ENCODE measurements at regions not wholly inside any gene's neighbourhood (a gene's known extent, or its start where the extent isn't known, plus 50 kb on each side); places are given as distances from the start of the nearest gene placed in this dataset.

GRCh38 chr12:58089588-58089987 is 148.2 kb downstream of the ATP23 start:
- peaks cover 14% of the 10 kb centered on the region for H3K27me3 Mint-ChIP-seq (ENCODE audit: unreplicated experiment)

DNA sequence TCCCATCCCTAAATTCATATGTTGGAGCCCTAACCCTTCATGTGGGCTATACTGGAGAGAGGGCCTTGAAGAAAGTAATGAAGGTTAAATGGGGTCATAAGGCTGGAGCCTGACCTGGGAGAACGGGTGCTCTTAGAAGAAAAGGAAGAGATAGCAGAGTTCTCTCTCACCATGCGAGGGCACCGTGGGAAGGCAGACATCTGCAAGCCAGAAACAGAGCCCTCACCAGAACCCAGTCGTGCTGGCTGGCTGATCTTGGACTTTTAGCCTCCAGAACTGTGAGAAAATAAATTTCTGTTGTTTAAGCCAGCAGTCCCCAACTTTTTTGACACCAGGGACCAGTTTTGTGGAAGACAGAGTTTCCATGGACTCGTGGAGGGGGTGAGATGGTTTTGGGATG is 149.3 kb downstream of the ATP23 start:
- Mint-ChIP-seq H3K9me3 (ENCODE audit: unreplicated experiment) (peaks cover 3% of the 10 kb centered on the region), H3K4me1 (ENCODE audit: unreplicated experiment) (no peaks in the 10 kb centered on the region), H3K27me3 (ENCODE audit: unreplicated experiment) (peaks cover 14% of the 10 kb centered on the region), H3K4me3 (ENCODE audit: unreplicated experiment) (no peak overlapping the region), H3K36me3 (ENCODE audit: unreplicated experiment) (no peaks in the 10 kb centered on the region), H3K27ac (ENCODE audit: unreplicated experiment) (no peak overlapping the region)
- TF ChIP-seq, protein P1, sequence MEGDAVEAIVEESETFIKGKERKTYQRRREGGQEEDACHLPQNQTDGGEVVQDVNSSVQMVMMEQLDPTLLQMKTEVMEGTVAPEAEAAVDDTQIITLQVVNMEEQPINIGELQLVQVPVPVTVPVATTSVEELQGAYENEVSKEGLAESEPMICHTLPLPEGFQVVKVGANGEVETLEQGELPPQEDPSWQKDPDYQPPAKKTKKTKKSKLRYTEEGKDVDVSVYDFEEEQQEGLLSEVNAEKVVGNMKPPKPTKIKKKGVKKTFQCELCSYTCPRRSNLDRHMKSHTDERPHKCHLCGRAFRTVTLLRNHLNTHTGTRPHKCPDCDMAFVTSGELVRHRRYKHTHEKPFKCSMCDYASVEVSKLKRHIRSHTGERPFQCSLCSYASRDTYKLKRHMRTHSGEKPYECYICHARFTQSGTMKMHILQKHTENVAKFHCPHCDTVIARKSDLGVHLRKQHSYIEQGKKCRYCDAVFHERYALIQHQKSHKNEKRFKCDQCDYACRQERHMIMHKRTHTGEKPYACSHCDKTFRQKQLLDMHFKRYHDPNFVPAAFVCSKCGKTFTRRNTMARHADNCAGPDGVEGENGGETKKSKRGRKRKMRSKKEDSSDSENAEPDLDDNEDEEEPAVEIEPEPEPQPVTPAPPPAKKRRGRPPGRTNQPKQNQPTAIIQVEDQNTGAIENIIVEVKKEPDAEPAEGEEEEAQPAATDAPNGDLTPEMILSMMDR (IDR thresholded peaks at IDR 0.05): no peak
- DNase-seq (ENCODE audit: extremely low spot score, unreplicated experiment): no peak

More at GRCh38 chr12:58089588-58089987, 148.2 kb downstream of the ATP23 start:
- Mint-ChIP-seq H3K36me3 (ENCODE audit: unreplicated experiment) (no peaks in the 10 kb centered on the region), H3K27ac (ENCODE audit: unreplicated experiment) (no peak overlapping the region), H3K4me3 (ENCODE audit: unreplicated experiment) (no peak overlapping the region), H3K4me1 (ENCODE audit: unreplicated experiment) (no peaks in the 10 kb centered on the region), H3K9me3 (ENCODE audit: unreplicated experiment) (peaks cover 3% of the 10 kb centered on the region)
- DNase-seq (ENCODE audit: extremely low spot score, unreplicated experiment): no peak
- TF ChIP-seq, protein P1 (IDR thresholded peaks at IDR 0.05): no peak

DNA sequence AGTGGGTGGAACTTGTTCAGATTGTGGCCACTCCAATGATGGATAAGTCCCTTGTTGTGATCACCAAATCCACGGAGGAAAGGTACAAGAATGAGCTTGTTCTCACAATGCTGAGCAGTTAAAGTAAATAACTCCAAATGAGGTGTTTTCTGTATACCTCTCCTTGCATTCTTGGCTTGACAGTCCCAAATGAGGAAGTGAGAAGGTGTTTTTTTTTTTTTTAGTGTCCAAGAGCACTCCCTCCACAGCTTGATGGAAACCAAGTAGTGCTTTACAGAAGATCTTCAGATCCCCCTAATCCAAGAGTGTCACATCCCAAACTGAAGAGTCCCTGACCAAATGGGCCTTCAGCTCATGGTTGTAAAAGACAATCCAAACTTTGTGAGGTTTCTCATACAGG is 153.6 kb downstream of the ATP23 start:
- H3K4me1 Mint-ChIP-seq (ENCODE audit: unreplicated experiment): no peaks in the 10 kb centered on the region
- H3K27me3 Mint-ChIP-seq (ENCODE audit: unreplicated experiment): peaks cover 17% of the 10 kb centered on the region
- H3K36me3 Mint-ChIP-seq (ENCODE audit: unreplicated experiment): no peaks in the 10 kb centered on the region
- no peaks in the 10 kb centered on the region for H3K9me3 Mint-ChIP-seq (ENCODE audit: unreplicated experiment)
- DNase-seq (ENCODE audit: extremely low spot score, unreplicated experiment): no peak
- H3K4me3 Mint-ChIP-seq (ENCODE audit: unreplicated experiment): no peak overlapping the region
- no peak overlapping the region for H3K27ac Mint-ChIP-seq (ENCODE audit: unreplicated experiment)
- TF ChIP-seq, protein P1 (IDR thresholded peaks at IDR 0.05): no peak

DNA sequence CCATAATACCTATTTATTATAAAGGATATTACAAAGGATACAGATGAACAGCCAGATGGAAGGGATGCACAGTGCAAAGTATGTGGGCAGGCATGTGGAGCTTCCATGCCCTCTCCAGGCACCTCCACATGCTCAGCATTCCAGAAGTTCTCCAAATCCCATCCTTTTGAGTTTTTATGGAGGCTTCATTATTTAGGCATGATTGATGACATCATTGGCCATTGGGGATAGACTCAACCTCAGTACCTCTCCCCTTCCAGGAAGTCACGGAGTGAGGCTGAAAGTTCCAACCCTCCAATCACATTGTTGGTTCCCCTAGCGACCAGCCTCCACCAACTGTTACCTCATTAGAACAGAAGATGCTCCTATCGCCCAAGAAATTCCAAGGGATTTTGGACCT is 156.4 kb downstream of the ATP23 start:
- no peak overlapping the region for H3K4me3 Mint-ChIP-seq (ENCODE audit: unreplicated experiment)
- no peak for DNase-seq (ENCODE audit: extremely low spot score, unreplicated experiment)
- no peak overlapping the region for H3K27ac Mint-ChIP-seq (ENCODE audit: unreplicated experiment)
- H3K4me1 Mint-ChIP-seq (ENCODE audit: unreplicated experiment): no peaks in the 10 kb centered on the region
- TF ChIP-seq, protein P1 (IDR thresholded peaks at IDR 0.05): no peak
- H3K36me3 Mint-ChIP-seq (ENCODE audit: unreplicated experiment): no peaks in the 10 kb centered on the region
- H3K27me3 Mint-ChIP-seq (ENCODE audit: unreplicated experiment): peaks cover 10% of the 10 kb centered on the region
- no peaks in the 10 kb centered on the region for H3K9me3 Mint-ChIP-seq (ENCODE audit: unreplicated experiment)

GRCh38 chr12:58099476-58099875 is 158.1 kb downstream of the ATP23 start:
- TF ChIP-seq, protein P1 (IDR thresholded peaks at IDR 0.05): no peak
- Mint-ChIP-seq H3K27me3 (ENCODE audit: unreplicated experiment) (peaks cover 15% of the 10 kb centered on the region), H3K4me3 (ENCODE audit: unreplicated experiment) (no peak overlapping the region), H3K4me1 (ENCODE audit: unreplicated experiment) (no peaks in the 10 kb centered on the region), H3K36me3 (ENCODE audit: unreplicated experiment) (no peaks in the 10 kb centered on the region), H3K27ac (ENCODE audit: unreplicated experiment) (no peak overlapping the region), H3K9me3 (ENCODE audit: unreplicated experiment) (no peaks in the 10 kb centered on the region)
- no peak for DNase-seq (ENCODE audit: extremely low spot score, unreplicated experiment)

Measured in osteocyte (in vitro differentiated cells).